ENCODE measurements at regions not wholly inside any gene's neighbourhood (a gene's known extent, or its start where the extent isn't known, plus 50 kb on each side); places are given as distances from the start of the nearest gene placed in this dataset.

- Histone ChIP-seq H3K36me3 (ENCODE audit: insufficient read depth, low read length) (no peaks in the 10 kb centered on the region), H3K4me3 (ENCODE audit: low read length) (no peak overlapping the region), H3K4me2 (ENCODE audit: low read depth, low read length, poor library complexity, severe bottlenecking) (no peak overlapping the region), H3K27ac (ENCODE audit: low read length) (no peak overlapping the region), H3K9ac (ENCODE audit: low read length) (no peak overlapping the region), H3K9me2 (replicated peaks; ENCODE audit: insufficient read depth, low read length) (no peaks in the 10 kb centered on the region), H4K20me1 (ENCODE audit: insufficient read depth, low read depth, low read length) (no peaks in the 10 kb centered on the region), H3K4me1 (ENCODE audit: low read length) (no peaks in the 10 kb centered on the region), H3K27me3 (ENCODE audit: low read length) (no peaks in the 10 kb centered on the region), H3K9me3 (ENCODE audit: low read length) (no peaks in the 10 kb centered on the region), H3K79me2 (ENCODE audit: low read length) (no peaks in the 10 kb centered on the region), H2AFZ (ENCODE audit: low read length) (no peak overlapping the region)
- DNase-seq: no peak
Measured at GRCh38 chr2:151165105-151165684, 96.5 kb downstream of the RBM43 start.

GRCh38 chr2:151161821-151162551 lies 99.7 kb downstream of the RBM43 start:
- Histone ChIP-seq H4K20me1 (ENCODE audit: insufficient read depth, low read depth, low read length) (no peaks in the 10 kb centered on the region), H3K9ac (ENCODE audit: low read length) (no peak overlapping the region), H3K9me2 (replicated peaks; ENCODE audit: insufficient read depth, low read length) (no peaks in the 10 kb centered on the region), H3K79me2 (ENCODE audit: low read length) (no peaks in the 10 kb centered on the region), H3K4me1 (ENCODE audit: low read length) (no peaks in the 10 kb centered on the region), H3K4me3 (ENCODE audit: low read length) (no peak overlapping the region), H3K4me2 (ENCODE audit: low read depth, low read length, poor library complexity, severe bottlenecking) (no peak overlapping the region), H2AFZ (ENCODE audit: low read length) (no peak overlapping the region), H3K27me3 (ENCODE audit: low read length) (no peaks in the 10 kb centered on the region), H3K9me3 (ENCODE audit: low read length) (no peaks in the 10 kb centered on the region), H3K36me3 (ENCODE audit: insufficient read depth, low read length) (no peaks in the 10 kb centered on the region), H3K27ac (ENCODE audit: low read length) (no peak overlapping the region)
- no peak for DNase-seq

DNA sequence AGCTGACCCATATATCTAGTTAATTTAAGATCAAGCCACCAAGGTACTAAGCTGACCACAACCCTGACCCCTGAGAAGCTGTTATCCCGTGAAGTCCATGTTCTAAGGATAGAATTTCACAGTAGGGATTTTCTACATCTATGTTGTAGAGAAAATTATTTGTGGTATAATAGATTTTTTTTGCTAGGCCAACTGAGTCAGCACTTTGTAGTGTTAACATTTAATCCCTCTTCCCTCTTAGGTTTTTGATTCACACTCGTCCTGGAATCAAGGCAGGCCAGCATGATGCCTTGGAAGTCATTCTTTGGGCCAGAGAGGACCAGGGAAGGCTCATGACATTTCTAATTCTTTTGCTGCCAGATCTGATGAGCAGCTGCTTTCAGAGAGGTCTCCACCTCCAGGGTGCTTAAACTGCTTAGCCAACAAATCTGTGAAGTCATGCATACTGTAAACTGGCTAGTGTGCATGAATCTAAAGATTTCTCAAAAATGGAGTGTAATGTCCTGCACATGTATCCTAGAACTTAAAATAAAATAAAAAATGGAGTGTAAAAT lies 102.5 kb downstream of the RBM43 start:
- H4K20me1 ChIP-seq (ENCODE audit: insufficient read depth, low read depth, low read length): no peaks in the 10 kb centered on the region
- H3K9ac ChIP-seq (ENCODE audit: low read length): no peak overlapping the region
- H3K36me3 ChIP-seq (ENCODE audit: insufficient read depth, low read length): no peaks in the 10 kb centered on the region
- no peaks in the 10 kb centered on the region for H3K9me3 ChIP-seq (ENCODE audit: low read length)
- no peaks in the 10 kb centered on the region for H3K9me2 ChIP-seq (replicated peaks; ENCODE audit: insufficient read depth, low read length)
- no peak overlapping the region for H3K4me3 ChIP-seq (ENCODE audit: low read length)
- H3K79me2 ChIP-seq (ENCODE audit: low read length): no peaks in the 10 kb centered on the region
- H3K27ac ChIP-seq (ENCODE audit: low read length): no peak overlapping the region
- H3K4me2 ChIP-seq (ENCODE audit: low read depth, low read length, poor library complexity, severe bottlenecking): no peak overlapping the region
- no peak for DNase-seq
- H3K27me3 ChIP-seq (ENCODE audit: low read length): no peaks in the 10 kb centered on the region
- H2AFZ ChIP-seq (ENCODE audit: low read length): no peak overlapping the region
- H3K4me1 ChIP-seq (ENCODE audit: low read length): no peaks in the 10 kb centered on the region

- no peak overlapping the region for H2AFZ ChIP-seq (ENCODE audit: low read length)
- H3K9me2 ChIP-seq (replicated peaks; ENCODE audit: insufficient read depth, low read length): no peaks in the 10 kb centered on the region
- H3K36me3 ChIP-seq (ENCODE audit: insufficient read depth, low read length): no peaks in the 10 kb centered on the region
- H3K27ac ChIP-seq (ENCODE audit: low read length): no peak overlapping the region
- DNase-seq: no peak
- H3K4me2 ChIP-seq (ENCODE audit: low read depth, low read length, poor library complexity, severe bottlenecking): no peak overlapping the region
- H3K9me3 ChIP-seq (ENCODE audit: low read length): no peaks in the 10 kb centered on the region
- no peaks in the 10 kb centered on the region for H3K79me2 ChIP-seq (ENCODE audit: low read length)
- no peak overlapping the region for H3K4me3 ChIP-seq (ENCODE audit: low read length)
- no peaks in the 10 kb centered on the region for H3K4me1 ChIP-seq (ENCODE audit: low read length)
- no peak overlapping the region for H3K9ac ChIP-seq (ENCODE audit: low read length)
- H3K27me3 ChIP-seq (ENCODE audit: low read length): no peaks in the 10 kb centered on the region
- H4K20me1 ChIP-seq (ENCODE audit: insufficient read depth, low read depth, low read length): no peaks in the 10 kb centered on the region
Measured at GRCh38 chr2:151157000-151157735, 104.5 kb downstream of the RBM43 start.

GRCh38 chr2:151156431-151156830 lies 105.2 kb downstream of the RBM43 start:
- Histone ChIP-seq H3K4me2 (ENCODE audit: low read depth, low read length, poor library complexity, severe bottlenecking) (no peak overlapping the region), H2AFZ (ENCODE audit: low read length) (no peak overlapping the region)
- DNase-seq: no peak

DNA sequence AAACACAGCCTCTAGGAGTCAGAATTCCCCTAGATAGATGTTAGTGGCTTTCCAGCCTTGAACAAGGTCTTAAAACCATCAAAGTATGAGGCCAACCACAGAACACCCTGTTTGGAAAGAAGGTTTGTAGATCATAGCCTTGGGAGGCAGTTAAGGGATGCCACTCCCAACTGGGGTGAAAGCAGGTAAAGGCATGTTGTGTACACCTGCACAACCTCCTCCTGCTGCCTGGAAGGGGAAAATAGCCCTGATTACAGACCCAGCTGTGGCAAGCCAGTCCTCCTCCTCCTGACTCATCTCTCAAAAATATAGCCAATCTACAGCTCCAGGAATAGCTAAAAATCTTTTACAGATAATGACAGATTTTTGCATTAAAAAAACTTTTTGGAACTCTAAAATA lies 108.1 kb downstream of the RBM43 start:
- H3K9ac ChIP-seq (ENCODE audit: low read length): no peak overlapping the region
- no peaks in the 10 kb centered on the region for H3K36me3 ChIP-seq (ENCODE audit: insufficient read depth, low read length)
- DNase-seq: no peak
- H3K27me3 ChIP-seq (ENCODE audit: low read length): no peaks in the 10 kb centered on the region
- H3K9me2 ChIP-seq (replicated peaks; ENCODE audit: insufficient read depth, low read length): no peaks in the 10 kb centered on the region
- H4K20me1 ChIP-seq (ENCODE audit: insufficient read depth, low read depth, low read length): no peaks in the 10 kb centered on the region
- no peak overlapping the region for H3K4me2 ChIP-seq (ENCODE audit: low read depth, low read length, poor library complexity, severe bottlenecking)
- no peak overlapping the region for H3K4me3 ChIP-seq (ENCODE audit: low read length)
- H3K4me1 ChIP-seq (ENCODE audit: low read length): no peaks in the 10 kb centered on the region
- no peak overlapping the region for H2AFZ ChIP-seq (ENCODE audit: low read length)
- no peaks in the 10 kb centered on the region for H3K9me3 ChIP-seq (ENCODE audit: low read length)
- no peak overlapping the region for H3K27ac ChIP-seq (ENCODE audit: low read length)
- no peaks in the 10 kb centered on the region for H3K79me2 ChIP-seq (ENCODE audit: low read length)

More at GRCh38 chr2:151156431-151156830, 105.2 kb downstream of the RBM43 start:
- H3K9me3 ChIP-seq (ENCODE audit: low read length): no peaks in the 10 kb centered on the region
- H3K36me3 ChIP-seq (ENCODE audit: insufficient read depth, low read length): no peaks in the 10 kb centered on the region
- H3K79me2 ChIP-seq (ENCODE audit: low read length): no peaks in the 10 kb centered on the region
- no peaks in the 10 kb centered on the region for H3K27me3 ChIP-seq (ENCODE audit: low read length)
- no peak overlapping the region for H3K4me3 ChIP-seq (ENCODE audit: low read length)
- H4K20me1 ChIP-seq (ENCODE audit: insufficient read depth, low read depth, low read length): no peaks in the 10 kb centered on the region
- no peaks in the 10 kb centered on the region for H3K9me2 ChIP-seq (replicated peaks; ENCODE audit: insufficient read depth, low read length)
- H3K9ac ChIP-seq (ENCODE audit: low read length): no peak overlapping the region
- H3K4me1 ChIP-seq (ENCODE audit: low read length): no peaks in the 10 kb centered on the region
- no peak overlapping the region for H3K27ac ChIP-seq (ENCODE audit: low read length)

DNA sequence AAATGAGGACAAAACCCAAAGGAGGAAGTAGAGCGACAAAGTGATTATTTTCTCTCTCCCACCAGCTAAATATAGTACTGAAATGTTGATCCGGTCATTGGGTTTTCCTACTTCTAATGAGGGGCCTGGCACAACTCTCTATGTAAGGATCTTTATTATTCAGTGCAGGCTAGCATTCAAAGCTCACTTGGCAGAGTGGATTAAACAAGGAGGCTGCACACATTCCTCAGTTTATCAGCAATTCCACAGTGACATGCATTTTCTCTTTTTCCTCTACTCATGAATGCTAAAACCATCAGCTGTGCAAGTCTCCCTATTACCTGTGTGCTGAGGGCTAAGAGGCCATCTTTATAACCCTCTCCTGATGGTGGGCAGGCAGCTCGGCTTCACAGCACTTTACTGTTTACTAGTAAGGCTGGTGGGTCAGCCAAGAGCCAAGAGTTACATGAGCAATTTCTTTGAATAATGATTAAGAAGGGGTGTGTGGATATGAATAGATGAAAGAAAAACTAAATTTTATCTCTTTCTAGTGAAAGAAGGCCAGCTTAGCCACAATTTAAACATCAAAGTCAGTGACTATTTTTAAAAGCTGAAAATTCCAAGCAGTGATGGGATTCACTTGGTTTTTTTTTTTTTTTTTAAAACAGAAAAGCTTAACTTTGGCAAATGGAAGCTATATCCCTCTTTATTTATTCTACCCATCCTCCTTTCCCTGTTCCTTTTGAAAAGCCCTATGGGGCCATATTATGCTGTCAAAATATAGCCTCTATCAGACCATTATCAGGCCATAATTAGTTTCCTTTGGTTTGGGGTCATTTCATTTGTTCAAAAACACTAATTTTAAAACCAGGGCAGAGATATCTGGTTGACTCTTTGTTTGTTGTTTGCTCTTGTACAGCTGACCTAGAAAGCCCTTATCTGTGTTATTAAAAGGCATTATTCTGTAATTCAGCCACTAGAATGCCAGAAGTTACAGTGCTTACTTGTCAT lies 111.0 kb downstream of the RBM43 start:
- H3K27ac ChIP-seq (ENCODE audit: low read length): no peak overlapping the region
- no peaks in the 10 kb centered on the region for H3K27me3 ChIP-seq (ENCODE audit: low read length)
- H3K9me2 ChIP-seq (replicated peaks; ENCODE audit: insufficient read depth, low read length): no peaks in the 10 kb centered on the region
- H3K4me1 ChIP-seq (ENCODE audit: low read length): no peaks in the 10 kb centered on the region
- no peaks in the 10 kb centered on the region for H3K79me2 ChIP-seq (ENCODE audit: low read length)
- no peak overlapping the region for H3K4me3 ChIP-seq (ENCODE audit: low read length)
- no peak for DNase-seq
- no peak overlapping the region for H2AFZ ChIP-seq (ENCODE audit: low read length)
- no peaks in the 10 kb centered on the region for H3K36me3 ChIP-seq (ENCODE audit: insufficient read depth, low read length)
- H3K9ac ChIP-seq (ENCODE audit: low read length): no peak overlapping the region
- H3K4me2 ChIP-seq (ENCODE audit: low read depth, low read length, poor library complexity, severe bottlenecking): no peak overlapping the region
- no peaks in the 10 kb centered on the region for H3K9me3 ChIP-seq (ENCODE audit: low read length)
- no peaks in the 10 kb centered on the region for H4K20me1 ChIP-seq (ENCODE audit: insufficient read depth, low read depth, low read length)
